Keratinocyte (primary cell): ENCODE measurements at regions not wholly inside any gene's neighbourhood (a gene's known extent, or its start where the extent isn't known, plus 50 kb on each side); places are given as distances from the start of the nearest gene placed in this dataset.

ENCODE experiments used
- EZH2 ChIP-seq: IDR thresholded peaks from one replicate; pipeline ENCODE4 v1.6.1; 2012; ENCODE audit warnings: inconsistent platforms, mild to moderate bottlenecking, low read length, moderate library complexity
- TF ChIP-seq, protein P1 (sequence below), 3 experiments: IDR thresholded peaks in 1 of 3; conservative IDR thresholded peaks in 1 of 3; optimal IDR thresholded peaks in 1 of 3; 2 replicates in 2 of 3; 3 replicates in 1 of 3; pipeline versions ENCODE3 to v1.5.1; 2011; ENCODE audit warnings: low read length in 3 of 3, mild to moderate bottlenecking in 3 of 3, moderate library complexity in 2 of 3, control low read depth in 1 of 3, inconsistent platforms in 1 of 3; ENCODE audit not compliant: insufficient read depth in 2 of 3; ENCODE audit errors: extremely low read depth in 1 of 3

DNA sequence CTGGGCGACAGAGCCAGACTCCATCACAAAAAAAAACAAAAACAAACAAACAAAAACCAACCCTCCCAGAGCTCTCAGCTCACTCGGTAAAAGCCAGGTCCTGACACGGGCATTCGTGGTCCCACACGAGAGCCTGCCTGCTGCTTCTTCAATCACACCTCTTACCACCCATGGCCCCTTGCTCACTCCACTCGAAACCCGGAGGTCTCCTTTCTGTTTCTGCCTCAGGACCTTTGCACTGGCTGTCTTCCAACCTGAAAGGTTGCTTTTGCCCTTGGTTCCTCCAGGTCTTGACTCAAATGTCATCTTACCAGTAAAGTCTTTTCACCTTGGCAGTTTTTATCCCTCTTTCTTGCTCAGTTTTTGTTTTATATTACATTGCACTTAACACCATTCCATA lies 169.6 kb downstream of the EVX1 start:
- TF ChIP-seq, protein P1, sequence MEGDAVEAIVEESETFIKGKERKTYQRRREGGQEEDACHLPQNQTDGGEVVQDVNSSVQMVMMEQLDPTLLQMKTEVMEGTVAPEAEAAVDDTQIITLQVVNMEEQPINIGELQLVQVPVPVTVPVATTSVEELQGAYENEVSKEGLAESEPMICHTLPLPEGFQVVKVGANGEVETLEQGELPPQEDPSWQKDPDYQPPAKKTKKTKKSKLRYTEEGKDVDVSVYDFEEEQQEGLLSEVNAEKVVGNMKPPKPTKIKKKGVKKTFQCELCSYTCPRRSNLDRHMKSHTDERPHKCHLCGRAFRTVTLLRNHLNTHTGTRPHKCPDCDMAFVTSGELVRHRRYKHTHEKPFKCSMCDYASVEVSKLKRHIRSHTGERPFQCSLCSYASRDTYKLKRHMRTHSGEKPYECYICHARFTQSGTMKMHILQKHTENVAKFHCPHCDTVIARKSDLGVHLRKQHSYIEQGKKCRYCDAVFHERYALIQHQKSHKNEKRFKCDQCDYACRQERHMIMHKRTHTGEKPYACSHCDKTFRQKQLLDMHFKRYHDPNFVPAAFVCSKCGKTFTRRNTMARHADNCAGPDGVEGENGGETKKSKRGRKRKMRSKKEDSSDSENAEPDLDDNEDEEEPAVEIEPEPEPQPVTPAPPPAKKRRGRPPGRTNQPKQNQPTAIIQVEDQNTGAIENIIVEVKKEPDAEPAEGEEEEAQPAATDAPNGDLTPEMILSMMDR (optimal IDR thresholded peaks at IDR 0.05 in 1 of 3, IDR thresholded peaks at IDR 0.05 in 1 of 3, conservative IDR thresholded peaks at IDR 0.05 in 1 of 3; ENCODE audit: extremely low read depth in 1 of 3, insufficient read depth in 2 of 3, low read length in 3 of 3) = no peak
- no peak for TF ChIP-seq EZH2
